GM12878 (cell line): ENCODE measurements at regions not wholly inside any gene's neighbourhood (a gene's known extent, or its start where the extent isn't known, plus 50 kb on each side); places are given as distances from the start of the nearest gene placed in this dataset.

ENCODE experiments used
- ATAC-seq: fragments of 200-7000 bp; cut with Tn5 transposase; 3 replicates; pipeline ENCODE4 v1.9.1; 2020; ENCODE audit warnings: mild to moderate bottlenecking, moderate library complexity
- BruUV-seq: library from RNA; stranded (reverse); fragments of 400-500 nt; replicated peaks from 2 replicates; lab custom pipeline; 2021; lab: Mats Ljungman, UMichigan
- CTCF ChIA-PET: fragments of 300-600 bp; sonication (Branson Sonifier 250); formaldehyde crosslinking; extraction: SDS; loops from one replicate; lab custom pipeline; 2021; ENCODE audit warnings: inconsistent platforms; lab: Yijun Ruan, JAX
- POLR2A ChIA-PET: fragments of 350-600 bp; formaldehyde crosslinking; extraction: SDS; loops from one replicate; lab custom pipeline; 2021; ENCODE audit warnings: inconsistent platforms; lab: Charles Lee
- RAD21 ChIA-PET: fragments of 300-600 bp; sonication (Branson Sonifier 250); formaldehyde crosslinking; loops from one replicate; lab custom pipeline; 2023; ENCODE audit warnings: antibody characterized with exemption; ENCODE audit not compliant: unreplicated experiment; lab: Charles Lee
- SMC1A ChIA-PET: fragments of 300-600 bp; sonication (Branson Sonifier 250); formaldehyde crosslinking; loops from one replicate; lab custom pipeline; 2023; ENCODE audit not compliant: unreplicated experiment, uncharacterized antibody; lab: Charles Lee
- DNase-seq: peaks from one replicate; pipeline ENCODE4 v3.0.0-alpha.2; 2011; ENCODE audit warnings: low read depth, low spot score
- FAIRE-seq: peaks from 3 replicates; lab custom pipeline; 2011; peaks lifted over from hg19 to GRCh38; lab: Jason Lieb, UNC
- H2AFZ ChIP-seq: 2 replicates; pipeline ENCODE4 v1.6.0; 2011; ENCODE audit warnings: low read depth, low read length, control low read depth; ENCODE audit not compliant: control insufficient read depth
- H3K27ac ChIP-seq: 2 replicates; pipeline ENCODE4 v1.5.1; 2011; ENCODE audit warnings: control low read depth; ENCODE audit not compliant: control insufficient read depth, insufficient read depth
- H3K27me3 ChIP-seq, 2 experiments: replicated peaks in 1 of 2; 2 replicates each; pipeline versions ENCODE4 v1.6.0 to v1.6.1; 2011; ENCODE audit warnings: low read length in 1 of 2; ENCODE audit not compliant: control insufficient read depth in 2 of 2, insufficient read depth in 2 of 2
- H3K36me3 ChIP-seq, 2 experiments: 2 replicates each; pipeline ENCODE4 v1.5.1; 2011; ENCODE audit warnings: low read length in 1 of 2; ENCODE audit not compliant: control insufficient read depth in 2 of 2, insufficient read depth in 2 of 2
- H3K4me1 ChIP-seq: 2 replicates; pipeline ENCODE4 v1.6.1; 2011; ENCODE audit warnings: mild to moderate bottlenecking, low read length, moderate library complexity, mixed read lengths; ENCODE audit not compliant: control insufficient read depth, insufficient read depth
- H3K4me2 ChIP-seq: 2 replicates; pipeline ENCODE4 v1.6.0; 2011; ENCODE audit warnings: control low read depth; ENCODE audit not compliant: control insufficient read depth, insufficient read depth
- H3K4me3 ChIP-seq: fragments of 200-600 bp; sonication (generic); 2 replicates; pipeline ENCODE4 v1.5.1; 2016
- H3K79me2 ChIP-seq: 2 replicates; pipeline ENCODE4 v1.6.0; 2011; ENCODE audit warnings: low read length; ENCODE audit not compliant: control insufficient read depth, insufficient read depth
- H3K9ac ChIP-seq: 2 replicates; pipeline ENCODE4 v1.8.0; 2011; ENCODE audit warnings: low read length, control low read depth, mixed read lengths; ENCODE audit not compliant: control insufficient read depth, insufficient read depth
- H3K9me3 ChIP-seq: replicated peaks from 3 replicates; pipeline ENCODE4 v1.5.1; 2011; ENCODE audit warnings: mild to moderate bottlenecking, low read length; ENCODE audit not compliant: control insufficient read depth, insufficient read depth
- H4K20me1 ChIP-seq: 2 replicates; pipeline ENCODE4 v1.6.0; 2011; ENCODE audit not compliant: control insufficient read depth, insufficient read depth
- BACH1 ChIP-seq: fragments of 450-650 bp; IDR thresholded peaks from 2 replicates; pipeline ENCODE4 v1.6.1; 2017; ENCODE audit warnings: mild to moderate bottlenecking, borderline replicate concordance
- CBX3 ChIP-seq: fragments of 200-600 bp; sonication (generic); IDR thresholded peaks from 2 replicates; pipeline ENCODE4 v1.6.1; 2016; ENCODE audit warnings: low read depth, borderline replicate concordance
- CHD4 ChIP-seq: fragments of 200-600 bp; sonication (generic); IDR thresholded peaks from 2 replicates; pipeline ENCODE4 v1.6.1; 2016; ENCODE audit warnings: mild to moderate bottlenecking
- E4F1 ChIP-seq: fragments of 450-650 bp; IDR thresholded peaks from 2 replicates; pipeline ENCODE4 v1.6.1; 2018; ENCODE audit warnings: borderline replicate concordance, mild to moderate bottlenecking; ENCODE audit not compliant: partially characterized antibody
- HDAC2 ChIP-seq: fragments of 200-600 bp; sonication (generic); IDR thresholded peaks from 2 replicates; pipeline ENCODE4 v1.6.1; 2017
- IRF3 ChIP-seq: fragments of 450-650 bp; IDR thresholded peaks from 2 replicates; pipeline ENCODE4 v1.6.1; 2014; ENCODE audit warnings: mild to moderate bottlenecking
- MAX ChIP-seq: IDR thresholded peaks from 2 replicates; pipeline ENCODE4 v1.6.1; 2012; ENCODE audit warnings: low read depth, low read length, improper control_type of control experiment
- NR2C2 ChIP-seq: IDR thresholded peaks from 2 replicates; pipeline ENCODE4 v1.6.1; 2011; ENCODE audit warnings: borderline replicate concordance, low read depth; ENCODE audit not compliant: control insufficient read depth, insufficient read length
- NRF1 ChIP-seq: conservative IDR thresholded peaks from 2 replicates; pipeline ENCODE4 v1.6.1; 2011; ENCODE audit warnings: mild to moderate bottlenecking, low read depth, low read length, improper control_type of control experiment
- POLR2A ChIP-seq: IDR thresholded peaks from 2 replicates; pipeline ENCODE4 v1.6.1; 2011; ENCODE audit warnings: low read depth, mild to moderate bottlenecking, low read length
- RAD51 ChIP-seq: fragments of 450-650 bp; IDR thresholded peaks from 2 replicates; pipeline ENCODE4 v1.6.1; 2016; ENCODE audit warnings: moderate library complexity, mild to moderate bottlenecking, inconsistent platforms
- RUNX3 ChIP-seq: IDR thresholded peaks from 2 replicates; pipeline ENCODE4 v1.6.1; 2012; ENCODE audit warnings: low read length, inconsistent platforms
- SMAD1 ChIP-seq: fragments of 450-650 bp; IDR thresholded peaks from 2 replicates; pipeline ENCODE4 v1.6.1; 2018; ENCODE audit warnings: mild to moderate bottlenecking, low read depth; ENCODE audit not compliant: partially characterized antibody
- ZSCAN29 ChIP-seq: fragments of 450-650 bp; IDR thresholded peaks from 2 replicates; pipeline ENCODE4 v1.6.1; 2017; ENCODE audit warnings: mild to moderate bottlenecking, moderate library complexity
- WGBS: methylation state at CpG from one replicate; pipeline ENCODE4 v1.1.6; 2016; ENCODE audit warnings: low lambda C conversion rate; ENCODE audit not compliant: insufficient replicate concordance, insufficient coverage; ENCODE audit errors: missing lambda C conversion rate; 5-methylcytosine and 5-hydroxymethylcytosine counted together
- in situ Hi-C: fragments of 300-500 bp; cut with MboI; formaldehyde crosslinking; loops from 9 replicates; pipeline ENCODE4 v1.14.3; 2018; ENCODE audit warnings: mixed read lengths
- intact Hi-C: fragments of 100-400 bp; cut with micrococcal nuclease; formaldehyde crosslinking; loops from one replicate; pipeline ENCODE4 v1.14.2; 2022; ENCODE audit not compliant: unreplicated experiment
- TF ChIP-seq, protein P1 (sequence below): fragments of 450-650 bp; IDR thresholded peaks from 2 replicates; pipeline ENCODE4 v1.6.1; 2016; ENCODE audit warnings: mild to moderate bottlenecking
- TF ChIP-seq, protein P2 (sequence below), 3 experiments: IDR thresholded peaks in 2 of 3; conservative IDR thresholded peaks in 1 of 3; 2 replicates each; pipeline ENCODE4 v1.5.1; 2011; ENCODE audit warnings: low read depth in 3 of 3, low read length in 3 of 3, mild to moderate bottlenecking in 3 of 3, control low read depth in 2 of 3, moderate library complexity in 2 of 3, inconsistent platforms in 1 of 3, mixed read lengths in 1 of 3; ENCODE audit not compliant: control insufficient read depth in 2 of 3, insufficient read depth in 1 of 3; ENCODE audit errors: extremely low read depth in 1 of 3

- TF ChIP-seq IRF3 (no peak), BACH1 (no peak), NR2C2 (no peak), HDAC2 (no peak)
- TF ChIP-seq, protein P1, sequence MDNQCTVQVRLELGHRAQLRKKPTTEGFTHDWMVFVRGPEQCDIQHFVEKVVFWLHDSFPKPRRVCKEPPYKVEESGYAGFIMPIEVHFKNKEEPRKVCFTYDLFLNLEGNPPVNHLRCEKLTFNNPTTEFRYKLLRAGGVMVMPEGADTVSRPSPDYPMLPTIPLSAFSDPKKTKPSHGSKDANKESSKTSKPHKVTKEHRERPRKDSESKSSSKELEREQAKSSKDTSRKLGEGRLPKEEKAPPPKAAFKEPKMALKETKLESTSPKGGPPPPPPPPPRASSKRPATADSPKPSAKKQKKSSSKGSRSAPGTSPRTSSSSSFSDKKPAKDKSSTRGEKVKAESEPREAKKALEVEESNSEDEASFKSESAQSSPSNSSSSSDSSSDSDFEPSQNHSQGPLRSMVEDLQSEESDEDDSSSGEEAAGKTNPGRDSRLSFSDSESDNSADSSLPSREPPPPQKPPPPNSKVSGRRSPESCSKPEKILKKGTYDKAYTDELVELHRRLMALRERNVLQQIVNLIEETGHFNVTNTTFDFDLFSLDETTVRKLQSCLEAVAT = no peak
Observed at GRCh38 chr12:88814779-88815178, 234.5 kb upstream of the KITLG start (continued).

DNA sequence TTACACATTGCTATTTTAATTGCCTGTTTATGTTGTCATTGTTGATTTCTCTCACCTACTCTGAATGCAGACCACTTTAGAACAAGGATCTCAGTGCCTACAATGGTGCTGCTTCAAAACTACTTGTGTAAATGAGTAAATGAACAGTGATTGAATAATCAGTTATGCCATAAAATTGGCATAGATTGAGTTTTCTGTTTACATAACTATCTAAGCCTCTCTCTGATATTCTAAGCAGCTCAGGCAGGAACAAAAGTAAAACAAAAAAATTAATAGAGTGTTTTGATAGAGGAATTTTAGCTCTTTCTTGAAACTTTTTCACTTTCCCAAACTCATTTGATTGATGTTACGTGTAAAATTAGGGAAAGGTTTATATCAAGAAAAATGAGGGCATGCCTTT lies 232.3 kb upstream of the KITLG start:
- SMC1A ChIA-PET = interaction anchor here (1.1 to 2.1 kb wide), 2 partner anchors 9 to 10 kb away, joined by 3 to 5 read pairs; no protein-coding TSS in a partner anchor
- FAIRE-seq (no peak), ATAC-seq (no peak), DNase-seq (no peak)
- POLR2A ChIA-PET = interaction anchor here (0.6 kb wide), 1 partner anchor 146 kb away, joined by 3 read pairs; no protein-coding TSS in a partner anchor
- Histone ChIP-seq H3K79me2 (no peaks in the 10 kb centered on the region), H3K9me3 (no peaks in the 10 kb centered on the region), H4K20me1 (no peaks in the 10 kb centered on the region), H3K27ac (no peak overlapping the region), H3K9ac (no peak overlapping the region), H3K4me3 (no peak overlapping the region), H2AFZ (no peak overlapping the region), H3K36me3 (no peaks in the 10 kb centered on the region), H3K4me2 (no peak overlapping the region), H3K27me3 (no peaks in the 10 kb centered on the region), H3K4me1 (no peaks in the 10 kb centered on the region)
- intact Hi-C loops (no loop called here), in situ Hi-C loops (no loop called here)
- CTCF ChIA-PET = interaction anchor here (0.6 kb wide), 1 partner anchor 339 kb away, joined by 3 read pairs; no protein-coding TSS in a partner anchor
- RAD21 ChIA-PET = no interaction called here
- WGBS = 83% methylated on average over 1 of the region's 1 CpG
- BruUV-seq = no TSS peak
- no peak for TF ChIP-seq E4F1
- TF ChIP-seq CHD4 = no peak
- TF ChIP-seq MAX = no peak
- TF ChIP-seq NRF1 = no peak
- no peak for TF ChIP-seq POLR2A
- TF ChIP-seq RUNX3 = no peak
- TF ChIP-seq IRF3 = no peak
- TF ChIP-seq CBX3 = no peak
- no peak for TF ChIP-seq SMAD1
- no peak for TF ChIP-seq RAD51
- TF ChIP-seq ZSCAN29 = no peak
- TF ChIP-seq, protein P2, sequence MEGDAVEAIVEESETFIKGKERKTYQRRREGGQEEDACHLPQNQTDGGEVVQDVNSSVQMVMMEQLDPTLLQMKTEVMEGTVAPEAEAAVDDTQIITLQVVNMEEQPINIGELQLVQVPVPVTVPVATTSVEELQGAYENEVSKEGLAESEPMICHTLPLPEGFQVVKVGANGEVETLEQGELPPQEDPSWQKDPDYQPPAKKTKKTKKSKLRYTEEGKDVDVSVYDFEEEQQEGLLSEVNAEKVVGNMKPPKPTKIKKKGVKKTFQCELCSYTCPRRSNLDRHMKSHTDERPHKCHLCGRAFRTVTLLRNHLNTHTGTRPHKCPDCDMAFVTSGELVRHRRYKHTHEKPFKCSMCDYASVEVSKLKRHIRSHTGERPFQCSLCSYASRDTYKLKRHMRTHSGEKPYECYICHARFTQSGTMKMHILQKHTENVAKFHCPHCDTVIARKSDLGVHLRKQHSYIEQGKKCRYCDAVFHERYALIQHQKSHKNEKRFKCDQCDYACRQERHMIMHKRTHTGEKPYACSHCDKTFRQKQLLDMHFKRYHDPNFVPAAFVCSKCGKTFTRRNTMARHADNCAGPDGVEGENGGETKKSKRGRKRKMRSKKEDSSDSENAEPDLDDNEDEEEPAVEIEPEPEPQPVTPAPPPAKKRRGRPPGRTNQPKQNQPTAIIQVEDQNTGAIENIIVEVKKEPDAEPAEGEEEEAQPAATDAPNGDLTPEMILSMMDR (IDR thresholded peaks at IDR 0.05 in 2 of 3, conservative IDR thresholded peaks at IDR 0.05 in 1 of 3; ENCODE audit: control insufficient read depth in 2 of 3, extremely low read depth in 1 of 3, insufficient read depth in 1 of 3, low read depth in 3 of 3, low read length in 3 of 3) = no peak
